HG02943 (cell line): ENCODE measurements at regions not wholly inside any gene's neighbourhood (a gene's known extent, or its start where the extent isn't known, plus 50 kb on each side); places are given as distances from the start of the nearest gene placed in this dataset.
"Not testable (repeated sequence)": the region's sequence is repeated elsewhere in the genome, so short reads cannot be mapped to it uniquely, and the experiment has no call there.

Experiments used
- ATAC-seq: cut with Tn5 transposase; IDR thresholded peaks from one replicate; pipeline ENCODE4 v1.9.1; 2021; ENCODE audit warnings: mild to moderate bottlenecking, low read depth, moderate library complexity; ENCODE audit not compliant: unreplicated experiment

- no peak for ATAC-seq
Measured at GRCh38 chr7:127530148-127530547, 55.2 kb downstream of the GCC1 start.

DNA sequence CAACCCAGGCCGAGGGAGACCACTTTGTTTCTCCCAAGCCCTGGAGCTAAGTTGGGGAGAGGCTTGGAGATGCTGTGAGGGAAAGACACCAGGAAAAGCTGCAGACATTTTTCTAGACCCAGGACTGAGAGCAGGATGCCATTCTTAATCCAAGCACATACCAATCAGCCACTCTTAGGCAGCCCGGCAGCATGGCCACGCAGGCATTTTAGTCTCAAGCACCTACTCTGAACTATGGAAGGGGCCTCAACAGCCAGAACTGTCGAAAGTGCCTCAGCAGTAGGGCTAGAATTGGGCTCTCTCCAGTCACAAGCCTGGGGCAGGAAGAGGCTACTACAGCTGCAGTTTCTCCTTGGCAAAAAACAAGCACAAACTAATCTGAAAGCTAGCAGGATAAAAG, 57.8 kb downstream of the GCC1 start:
- no peak for ATAC-seq

GRCh38 chr7:127525866-127526480, 59.4 kb downstream of the GCC1 start:
- ATAC-seq = no peak

- ATAC-seq = no peak
Measured at GRCh38 chr7:127516320-127516719, 69.1 kb downstream of the GCC1 start.

GRCh38 chr7:127514499-127514898, 70.9 kb downstream of the GCC1 start:
- no peak for ATAC-seq

- ATAC-seq = no peak
Measured at GRCh38 chr7:127513311-127513710, 72.1 kb downstream of the GCC1 start.

DNA sequence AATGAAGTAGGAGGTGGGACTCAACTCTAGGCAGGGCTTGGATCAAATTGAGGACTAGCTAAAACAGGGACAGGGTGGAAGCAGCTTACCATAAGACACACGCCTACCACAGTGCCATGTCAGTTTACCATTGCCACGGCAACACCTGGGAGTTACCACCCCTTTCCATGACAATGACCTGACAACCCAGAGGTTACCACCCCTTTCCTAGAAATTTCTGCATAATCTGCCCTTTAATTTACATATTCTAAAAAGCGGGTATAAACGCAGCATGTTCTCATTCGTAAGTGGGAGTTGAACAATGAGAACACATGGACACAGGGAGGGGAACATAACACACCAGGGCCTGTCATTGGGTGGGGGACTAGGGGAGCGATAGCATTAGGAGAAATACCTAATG, 72.7 kb downstream of the GCC1 start:
- no peak for ATAC-seq

DNA sequence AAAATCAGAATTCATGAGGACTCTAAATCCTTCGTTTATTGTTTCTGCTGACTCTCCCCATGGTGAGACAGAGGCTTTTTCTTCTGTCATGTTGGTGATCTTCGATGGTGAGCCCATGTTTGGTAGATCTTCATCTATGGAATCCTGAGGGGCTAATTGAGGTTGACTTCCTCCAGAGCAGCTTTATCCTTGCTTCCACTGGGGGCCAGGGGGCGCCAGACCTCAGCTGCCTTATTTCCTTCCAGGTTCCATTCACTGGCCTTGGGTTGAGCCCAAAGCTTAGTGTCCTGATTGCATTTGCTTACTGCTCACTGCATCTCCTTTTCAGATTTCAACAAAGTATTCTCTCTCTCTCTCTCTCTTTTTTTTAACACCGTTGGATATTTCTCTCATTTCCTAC, 80.7 kb downstream of the GCC1 start:
- ATAC-seq = no peak

- ATAC-seq = no peak
Measured at GRCh38 chr7:127501817-127502216, 83.6 kb downstream of the GCC1 start.

DNA sequence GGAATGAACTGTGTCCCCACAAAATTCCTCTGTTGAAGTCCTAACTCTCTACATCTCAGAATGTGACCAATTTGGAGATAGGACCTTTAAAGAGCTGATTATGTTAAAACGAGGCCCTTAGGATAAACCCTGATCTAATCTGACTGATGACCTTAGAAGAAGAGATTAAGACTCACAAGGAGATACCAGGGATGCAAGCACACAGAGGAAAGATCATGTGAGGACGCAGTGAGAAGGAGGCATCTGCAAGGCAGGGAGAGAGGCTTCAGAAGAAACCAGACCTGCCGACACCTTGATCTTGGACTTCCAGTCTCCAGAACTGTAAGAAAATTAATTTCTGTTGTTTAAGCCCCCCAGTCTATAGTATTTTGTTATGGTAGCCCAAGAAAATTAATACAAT, 94.9 kb upstream of the ZNF800 start:
- ATAC-seq = no peak

DNA sequence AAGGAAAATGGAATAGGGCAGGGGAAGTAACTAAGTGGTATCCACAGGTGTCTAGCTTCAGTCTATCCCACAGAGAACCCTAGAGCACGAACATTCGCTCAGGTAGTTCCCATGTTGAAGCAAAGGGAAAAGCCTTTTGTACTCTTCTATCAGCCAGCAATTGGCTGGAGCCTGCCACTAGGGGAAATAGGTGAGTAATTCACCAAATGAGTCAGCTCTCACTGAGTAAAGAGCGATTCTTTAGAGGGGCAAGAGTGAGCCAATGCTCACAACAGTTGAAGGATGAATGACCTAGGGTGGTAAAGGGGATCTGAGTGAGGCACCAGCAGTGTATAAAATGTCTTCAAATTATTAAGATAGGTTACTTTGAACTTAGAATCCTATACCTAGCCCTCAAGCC, 94.1 kb upstream of the ZNF800 start:
- ATAC-seq = no peak

GRCh38 chr7:127485482-127485881, 93.0 kb upstream of the ZNF800 start:
- no peak for ATAC-seq

GRCh38 chr7:127484954-127485353, 92.4 kb upstream of the ZNF800 start:
- ATAC-seq = no peak

GRCh38 chr7:127478461-127478860, 86.0 kb upstream of the ZNF800 start:
- no peak for ATAC-seq

DNA sequence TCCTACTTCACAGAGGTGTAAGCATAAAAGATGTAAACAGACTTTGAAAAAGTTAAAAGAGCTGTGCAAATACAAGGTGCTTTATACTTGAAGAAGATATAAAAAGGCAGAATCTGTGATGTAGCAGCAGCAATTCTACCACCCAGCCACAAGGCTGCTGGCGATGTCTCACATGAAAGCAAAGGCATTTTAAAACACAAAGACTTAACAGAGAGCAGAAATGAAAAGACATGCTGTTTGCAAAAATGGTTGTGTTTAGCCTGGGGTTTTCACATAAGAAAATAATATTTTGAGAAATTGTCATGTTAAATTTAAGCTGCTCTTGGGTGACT, 85.5 kb upstream of the ZNF800 start:
- no peak for ATAC-seq

DNA sequence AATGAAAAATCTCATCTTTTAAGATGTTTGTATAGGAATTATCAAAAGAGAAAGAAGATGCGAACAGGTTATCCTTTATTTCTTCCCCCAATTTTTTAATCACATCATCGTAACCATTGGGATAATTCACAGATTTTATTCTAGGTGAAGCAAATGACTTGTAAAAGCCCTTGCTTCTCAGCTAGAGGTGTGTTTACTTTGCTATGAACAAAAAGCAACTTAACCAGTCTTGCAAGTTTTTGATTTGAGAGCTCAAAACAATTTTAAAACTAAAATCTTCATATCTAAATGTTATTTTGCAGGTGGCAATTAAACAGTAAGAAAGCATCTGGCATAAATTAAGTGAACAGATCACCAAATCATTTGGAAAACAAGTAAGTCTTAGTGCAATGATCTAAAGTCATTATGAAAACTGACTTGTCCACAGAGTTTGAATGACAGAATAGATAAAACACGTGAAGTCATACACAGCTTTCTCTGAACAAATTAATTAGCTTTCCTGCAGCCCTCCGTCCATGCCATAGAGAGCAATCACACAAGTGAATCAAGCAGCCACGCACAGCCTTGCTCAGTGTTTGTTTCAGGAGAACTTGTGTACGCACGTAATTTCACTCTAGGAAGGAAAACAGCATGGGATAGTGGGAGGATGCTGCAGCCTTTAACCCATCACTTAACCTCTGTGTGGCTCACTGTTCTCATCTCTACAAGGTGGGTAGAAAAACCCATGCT, 85.0 kb upstream of the ZNF800 start:
- no peak for ATAC-seq

GRCh38 chr7:127476618-127477017, 84.1 kb upstream of the ZNF800 start:
- no peak for ATAC-seq

DNA sequence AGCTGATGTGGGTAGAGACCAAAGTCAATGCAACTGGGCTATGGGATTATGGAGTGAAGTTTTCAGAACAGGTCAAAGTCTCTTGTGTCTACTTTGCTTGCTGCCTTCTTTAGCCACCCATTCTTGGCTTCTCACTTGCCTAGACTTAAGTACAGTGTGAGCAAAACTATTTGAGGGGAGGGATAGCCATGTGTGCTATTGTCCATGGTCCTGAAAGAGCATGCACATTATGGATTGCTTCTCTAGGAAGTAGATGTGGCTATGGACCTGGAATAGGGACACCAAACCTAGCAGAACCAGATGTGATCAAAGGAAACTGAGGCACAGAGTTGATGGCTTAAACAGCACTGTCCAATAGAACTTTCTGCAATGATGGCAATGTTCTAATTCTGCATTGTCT, 81.9 kb upstream of the ZNF800 start:
- ATAC-seq = no peak

GRCh38 chr7:127473409-127473808, 80.9 kb upstream of the ZNF800 start:
- ATAC-seq = no peak

- no peak for ATAC-seq
Measured at GRCh38 chr7:127460077-127460476, 67.6 kb upstream of the ZNF800 start.

- not testable (repeated sequence) for ATAC-seq
Measured at GRCh38 chr7:127451258-127451657, 58.8 kb upstream of the ZNF800 start.

GRCh38 chr7:127448566-127448965, 56.1 kb upstream of the ZNF800 start:
- no peak for ATAC-seq
